ENCODE measurements at regions not wholly inside any gene's neighbourhood (a gene's known extent, or its start where the extent isn't known, plus 50 kb on each side); places are given as distances from the start of the nearest gene placed in this dataset.

DNA sequence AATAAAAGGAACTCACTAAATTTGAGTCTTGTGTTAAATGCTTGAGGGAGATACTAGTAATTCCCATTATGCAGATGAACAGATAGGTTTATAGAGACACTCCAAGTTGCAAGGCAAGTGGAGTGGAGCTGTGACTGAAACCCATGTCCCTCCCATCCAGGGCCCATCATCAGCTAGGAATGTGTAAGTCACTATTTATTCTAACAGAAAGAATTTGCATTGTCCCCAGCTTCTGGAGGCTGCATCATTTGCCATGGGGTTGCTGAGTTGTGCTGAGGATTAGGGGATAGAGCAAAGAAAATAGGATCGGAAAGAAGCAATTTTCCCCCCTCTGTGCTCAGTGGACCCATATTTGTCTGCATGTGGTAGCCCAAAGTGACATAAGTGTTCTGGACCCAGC, 197.4 kb upstream of the RGMA start:
- TF ChIP-seq EZH2 (IDR thresholded peaks at IDR 0.05; ENCODE audit: insufficient read depth, poor library complexity, severe bottlenecking) (no peak), EZH2phosphoT487 (IDR thresholded peaks at IDR 0.05; ENCODE audit: insufficient read depth, low read depth) (no peak)
- H4K20me1 ChIP-seq (ENCODE audit: insufficient read depth) = no peaks in the 10 kb centered on the region
- H3K27ac ChIP-seq = no peak overlapping the region
- no peak overlapping the region for H2AFZ ChIP-seq
- H3K79me2 ChIP-seq (ENCODE audit: insufficient read depth) = no peaks in the 10 kb centered on the region
- H3K4me3 ChIP-seq = no peak overlapping the region
- no peak overlapping the region for H3K4me2 ChIP-seq (ENCODE audit: unreplicated experiment)
- no peaks in the 10 kb centered on the region for H3K36me3 ChIP-seq (ENCODE audit: low read depth)
- H3K9me3 ChIP-seq (ENCODE audit: low read depth) = no peaks in the 10 kb centered on the region
- no peak overlapping the region for H3K9ac ChIP-seq
- H3K4me1 ChIP-seq (ENCODE audit: insufficient read depth) = no peaks in the 10 kb centered on the region
- no peaks in the 10 kb centered on the region for H3F3A ChIP-seq (ENCODE audit: insufficient read depth)
- WGBS, 2 experiments (ENCODE audit: low coverage in 1 of 2, low lambda C conversion rate in 2 of 2, missing lambda C conversion rate in 2 of 2) = 25 to 52% methylated on average over 1 of the region's 1 CpG
- no peak for DNase-seq
- H3K9me2 ChIP-seq (ENCODE audit: insufficient read depth) = no peaks in the 10 kb centered on the region
- in situ Hi-C loops (cut with MboI) = no loop called here
- no peaks in the 10 kb centered on the region for H3K27me3 ChIP-seq (replicated peaks; ENCODE audit: insufficient read depth)

DNA sequence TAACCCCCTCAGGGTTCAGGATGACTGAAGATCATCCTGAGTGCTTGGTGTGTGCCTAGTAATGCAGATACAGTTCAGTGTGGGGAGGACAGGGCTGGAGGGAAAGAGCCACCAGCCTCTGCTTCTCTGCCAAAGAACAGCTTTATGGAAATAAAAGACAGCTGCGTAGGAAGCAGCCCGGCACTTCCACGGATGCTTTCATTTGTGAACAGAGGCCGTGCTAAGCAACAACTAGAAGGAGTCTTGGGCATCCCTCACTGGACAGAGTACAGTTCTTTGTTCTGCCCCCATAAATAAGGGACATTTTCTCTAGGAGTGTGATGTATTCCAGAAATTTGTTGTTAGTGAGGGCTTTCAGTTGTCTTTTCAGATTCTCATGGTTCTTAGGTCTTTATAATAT, 194.8 kb upstream of the RGMA start:
- Histone ChIP-seq H3K36me3 (ENCODE audit: low read depth) (no peaks in the 10 kb centered on the region), H3K9me3 (ENCODE audit: low read depth) (no peaks in the 10 kb centered on the region), H3K79me2 (ENCODE audit: insufficient read depth) (no peaks in the 10 kb centered on the region), H3K4me3 (no peak overlapping the region), H3F3A (ENCODE audit: insufficient read depth) (no peaks in the 10 kb centered on the region), H3K27me3 (replicated peaks; ENCODE audit: insufficient read depth) (no peaks in the 10 kb centered on the region), H3K4me1 (ENCODE audit: insufficient read depth) (no peaks in the 10 kb centered on the region), H4K20me1 (ENCODE audit: insufficient read depth) (no peaks in the 10 kb centered on the region), H2AFZ (no peak overlapping the region), H3K9ac (no peak overlapping the region), H3K4me2 (ENCODE audit: unreplicated experiment) (no peak overlapping the region), H3K9me2 (ENCODE audit: insufficient read depth) (no peaks in the 10 kb centered on the region), H3K27ac (no peak overlapping the region)
- TF ChIP-seq EZH2phosphoT487 (IDR thresholded peaks at IDR 0.05; ENCODE audit: insufficient read depth, low read depth) (no peak), EZH2 (IDR thresholded peaks at IDR 0.05; ENCODE audit: insufficient read depth, poor library complexity, severe bottlenecking) (no peak)
- DNase-seq = no peak
- WGBS, 2 experiments (ENCODE audit: low coverage in 1 of 2, low lambda C conversion rate in 2 of 2, missing lambda C conversion rate in 2 of 2) = 0 to 6% methylated on average over 4 of the region's 4 CpGs
- in situ Hi-C loops (cut with MboI) = no loop called here

- Histone ChIP-seq H4K20me1 (ENCODE audit: insufficient read depth) (no peaks in the 10 kb centered on the region), H3K9me3 (ENCODE audit: low read depth) (no peaks in the 10 kb centered on the region), H3K9ac (no peak overlapping the region), H3K79me2 (ENCODE audit: insufficient read depth) (no peaks in the 10 kb centered on the region), H3K9me2 (ENCODE audit: insufficient read depth) (no peaks in the 10 kb centered on the region), H3K4me3 (no peak overlapping the region), H2AFZ (no peak overlapping the region), H3K4me2 (ENCODE audit: unreplicated experiment) (no peak overlapping the region), H3K27me3 (replicated peaks; ENCODE audit: insufficient read depth) (no peaks in the 10 kb centered on the region), H3K4me1 (ENCODE audit: insufficient read depth) (no peaks in the 10 kb centered on the region), H3F3A (ENCODE audit: insufficient read depth) (no peaks in the 10 kb centered on the region), H3K27ac (no peak overlapping the region), H3K36me3 (ENCODE audit: low read depth) (no peaks in the 10 kb centered on the region)
- 11 to 18% methylated on average over 3 of the region's 3 CpGs for WGBS, 2 experiments (ENCODE audit: low coverage in 1 of 2, low lambda C conversion rate in 2 of 2, missing lambda C conversion rate in 2 of 2)
- in situ Hi-C loops (cut with MboI) = no loop called here
- no peak for DNase-seq
- TF ChIP-seq EZH2phosphoT487 (IDR thresholded peaks at IDR 0.05; ENCODE audit: insufficient read depth, low read depth) = no peak
- TF ChIP-seq EZH2 (IDR thresholded peaks at IDR 0.05; ENCODE audit: insufficient read depth, poor library complexity, severe bottlenecking) = no peak
Measured at GRCh38 chr15:93282808-93283207, 193.8 kb upstream of the RGMA start.

- in situ Hi-C loops (cut with MboI) = no loop called here
- no peak overlapping the region for H3K27ac ChIP-seq
- H2AFZ ChIP-seq = no peak overlapping the region
- H3K9ac ChIP-seq = no peak overlapping the region
- no peak overlapping the region for H3K4me3 ChIP-seq
- H3K4me1 ChIP-seq (ENCODE audit: insufficient read depth) = no peaks in the 10 kb centered on the region
- H3K9me3 ChIP-seq (ENCODE audit: low read depth) = no peaks in the 10 kb centered on the region
- no peak overlapping the region for H3K4me2 ChIP-seq (ENCODE audit: unreplicated experiment)
- no peaks in the 10 kb centered on the region for H3K36me3 ChIP-seq (ENCODE audit: low read depth)
- TF ChIP-seq EZH2 (IDR thresholded peaks at IDR 0.05; ENCODE audit: insufficient read depth, poor library complexity, severe bottlenecking) = no peak
- TF ChIP-seq EZH2phosphoT487 (IDR thresholded peaks at IDR 0.05; ENCODE audit: insufficient read depth, low read depth) = no peak
- no peaks in the 10 kb centered on the region for H3K9me2 ChIP-seq (ENCODE audit: insufficient read depth)
- no peaks in the 10 kb centered on the region for H4K20me1 ChIP-seq (ENCODE audit: insufficient read depth)
- no peaks in the 10 kb centered on the region for H3F3A ChIP-seq (ENCODE audit: insufficient read depth)
- H3K79me2 ChIP-seq (ENCODE audit: insufficient read depth) = no peaks in the 10 kb centered on the region
- whole genome bisulfite sequencing, 2 experiments (ENCODE audit: low coverage in 1 of 2, low lambda C conversion rate in 2 of 2, missing lambda C conversion rate in 2 of 2) = 21 to 32% methylated on average over 3 of the region's 3 CpGs
- H3K27me3 ChIP-seq (replicated peaks; ENCODE audit: insufficient read depth) = no peaks in the 10 kb centered on the region
- DNase-seq = no peak
Measured at GRCh38 chr15:93278783-93279182, 189.8 kb upstream of the RGMA start.

DNA sequence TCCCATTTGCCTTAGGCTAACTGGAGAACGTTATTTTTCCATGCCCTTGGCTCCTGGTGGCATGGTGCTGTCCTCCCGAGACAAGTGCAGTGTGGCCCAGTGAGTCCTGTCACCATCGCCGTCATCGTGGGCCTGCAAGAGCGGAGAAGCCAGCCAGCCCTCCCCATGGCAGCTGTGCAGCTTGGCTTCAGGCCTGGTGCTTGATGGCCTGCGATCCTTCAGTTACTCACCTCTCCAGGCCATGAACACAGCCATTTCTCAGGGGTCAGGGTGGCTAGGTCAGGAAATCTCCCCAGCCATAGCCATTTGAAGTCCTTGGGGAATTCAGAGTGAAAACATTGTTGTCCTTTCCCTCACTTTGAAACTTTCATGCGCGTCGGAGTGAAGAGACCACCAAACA, 189.0 kb upstream of the RGMA start:
- no peaks in the 10 kb centered on the region for H3K79me2 ChIP-seq (ENCODE audit: insufficient read depth)
- H2AFZ ChIP-seq = no peak overlapping the region
- H3K4me2 ChIP-seq (ENCODE audit: unreplicated experiment) = no peak overlapping the region
- no peak overlapping the region for H3K4me3 ChIP-seq
- H3K27me3 ChIP-seq (replicated peaks; ENCODE audit: insufficient read depth) = no peaks in the 10 kb centered on the region
- no peaks in the 10 kb centered on the region for H3K36me3 ChIP-seq (ENCODE audit: low read depth)
- in situ Hi-C loops (cut with MboI) = no loop called here
- no peaks in the 10 kb centered on the region for H3K9me2 ChIP-seq (ENCODE audit: insufficient read depth)
- H3K4me1 ChIP-seq (ENCODE audit: insufficient read depth) = no peaks in the 10 kb centered on the region
- no peak overlapping the region for H3K27ac ChIP-seq
- no peaks in the 10 kb centered on the region for H3K9me3 ChIP-seq (ENCODE audit: low read depth)
- 48 to 55% methylated on average over 10 of the region's 10 CpGs for WGBS, 2 experiments (ENCODE audit: low coverage in 1 of 2, low lambda C conversion rate in 2 of 2, missing lambda C conversion rate in 2 of 2)
- H4K20me1 ChIP-seq (ENCODE audit: insufficient read depth) = no peaks in the 10 kb centered on the region
- TF ChIP-seq EZH2 (IDR thresholded peaks at IDR 0.05; ENCODE audit: insufficient read depth, poor library complexity, severe bottlenecking) (no peak), EZH2phosphoT487 (IDR thresholded peaks at IDR 0.05; ENCODE audit: insufficient read depth, low read depth) (no peak)
- DNase-seq = no peak
- no peak overlapping the region for H3K9ac ChIP-seq
- H3F3A ChIP-seq (ENCODE audit: insufficient read depth) = no peaks in the 10 kb centered on the region
